ENCODE measurements at regions not wholly inside any gene's neighbourhood (a gene's known extent, or its start where the extent isn't known, plus 50 kb on each side); places are given as distances from the start of the nearest gene placed in this dataset.

DNA sequence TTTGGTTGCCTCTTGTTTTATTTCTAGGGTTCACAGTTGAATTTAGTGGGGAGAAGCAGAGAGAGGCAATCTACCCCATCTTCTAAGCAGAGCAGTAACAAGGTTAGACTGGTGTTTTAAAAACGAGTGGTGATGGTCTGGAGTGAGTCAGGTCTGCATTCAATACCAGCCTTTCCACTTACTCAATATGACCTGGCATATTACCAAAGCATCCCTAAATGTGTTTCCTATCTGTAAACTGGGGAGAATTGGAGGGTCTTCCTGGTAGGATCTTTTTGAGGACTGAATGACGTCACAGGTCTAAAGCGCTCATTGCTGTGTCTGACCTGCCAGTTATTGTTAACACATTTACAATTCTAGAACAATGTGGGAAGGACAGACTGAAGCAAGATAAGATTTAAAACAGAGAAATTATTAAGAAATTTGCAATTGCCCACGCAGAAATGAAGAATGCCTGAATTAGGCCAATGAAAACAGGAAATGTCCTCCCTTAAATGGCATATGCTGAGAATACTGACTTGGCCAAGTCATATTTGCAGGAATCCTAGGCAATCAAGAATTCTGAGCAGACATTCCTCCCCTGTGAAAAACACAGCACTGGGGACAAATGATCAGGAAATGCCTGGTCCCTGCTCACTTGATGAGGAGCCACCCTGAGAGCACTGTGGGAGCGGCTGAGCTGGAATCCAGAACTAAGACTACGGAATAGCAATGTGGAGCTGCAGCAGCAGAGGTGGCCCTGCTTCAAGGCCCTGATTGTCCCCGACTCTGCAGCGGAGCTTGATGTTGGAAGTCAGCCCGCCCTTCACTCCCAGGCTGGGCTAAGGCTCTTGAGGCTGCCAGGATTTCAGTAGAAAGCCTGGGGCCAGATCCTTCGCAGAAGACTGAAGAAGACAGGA lies 184.5 kb upstream of the CXCL12 start:
- Histone ChIP-seq H3K4me1 (replicated peaks in 1 of 2; ENCODE audit: control insufficient read depth in 2 of 2, insufficient read depth in 2 of 2, low read length in 2 of 2) (no peaks in the 10 kb centered on the region), H3K9ac (ENCODE audit: insufficient read depth in 1 of 2, low read depth in 2 of 2, low read length in 2 of 2) (no peak overlapping the region), H4K20me1 (replicated peaks; ENCODE audit: control insufficient read depth, insufficient read depth, low read length) (no peaks in the 10 kb centered on the region), H3K9me1 (ENCODE audit: control insufficient read depth, insufficient read depth, low read length) (no peaks in the 10 kb centered on the region), H3K9me3 (replicated peaks; ENCODE audit: control insufficient read depth, insufficient read depth, low read depth, low read length) (no peaks in the 10 kb centered on the region), H3K27me3 (ENCODE audit: control insufficient read depth in 2 of 2, insufficient read depth in 2 of 2, low read length in 2 of 2) (no peaks in the 10 kb centered on the region; a peak in 1 of 5 replicates), H3K4me2 (ENCODE audit: insufficient read depth, low read length) (no peak overlapping the region), H3K79me2 (ENCODE audit: control insufficient read depth, insufficient read depth, low read length) (no peaks in the 10 kb centered on the region), H3K36me3 (ENCODE audit: control insufficient read depth, insufficient read depth, low read length) (no peaks in the 10 kb centered on the region), H2AFZ (ENCODE audit: low read depth, low read length) (no peak overlapping the region), H3K27ac (ENCODE audit: extremely low read depth, low read depth, low read length) (no peak overlapping the region), H3K4me3 (no peak overlapping the region)
- no TSS peak for BruUV-seq (replicated peaks)
- ChIA-PET CTCF (ENCODE audit: low intra/inter-chr PET ratio) (no interaction called here), POLR2A (interaction anchor here (0.6 kb wide), 1 partner anchor 18 kb away, joined by 3 read pairs; no protein-coding TSS in a partner anchor)
- ATAC-seq (no peak), DNase-seq (ENCODE audit: extremely low read depth in 1 of 4, low spot score in 3 of 4) (no peak), FAIRE-seq (no peak)
- TF ChIP-seq, protein P1, sequence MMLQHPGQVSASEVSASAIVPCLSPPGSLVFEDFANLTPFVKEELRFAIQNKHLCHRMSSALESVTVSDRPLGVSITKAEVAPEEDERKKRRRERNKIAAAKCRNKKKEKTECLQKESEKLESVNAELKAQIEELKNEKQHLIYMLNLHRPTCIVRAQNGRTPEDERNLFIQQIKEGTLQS (IDR thresholded peaks at IDR 0.05), result peak; percentile 32; the same call in 1 of the 2 replicates
- TF ChIP-seq, protein P1 (CRISPR knock-in tag; conservative IDR thresholded peaks at IDR 0.05), result no peak
- no peak for TF ChIP-seq HNRNPH1 (optimal IDR thresholded peaks at IDR 0.05; ENCODE audit: low read depth, low read length)
- under 1% methylated on average over 10 of the region's 10 CpGs for WGBS (ENCODE audit: insufficient coverage, low coverage, missing lambda C conversion rate)
- intact Hi-C loops (cut with micrococcal nuclease), result no loop called here
- in situ Hi-C loops (cut with MboI), result no loop called here

DNA sequence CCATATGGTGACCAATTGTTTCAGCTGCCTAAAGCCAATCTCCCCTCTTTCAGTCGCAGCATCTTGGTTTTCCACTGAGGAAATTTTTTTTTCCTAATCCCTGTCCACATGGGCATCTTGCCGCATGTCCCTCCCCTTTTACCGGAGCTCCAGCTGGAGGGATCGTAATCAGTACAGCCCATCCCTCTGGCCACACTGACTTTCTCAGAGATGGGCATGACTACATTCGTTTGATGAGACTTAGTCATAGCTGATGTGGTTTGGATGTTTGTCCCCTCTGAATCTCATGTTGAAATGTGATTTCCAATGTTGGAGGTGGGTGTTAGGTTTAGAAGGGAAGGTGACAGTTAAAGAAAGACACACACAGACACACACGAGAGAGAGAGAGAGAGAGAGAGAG lies 186.8 kb upstream of the CXCL12 start:
- WGBS (ENCODE audit: insufficient coverage, low coverage, missing lambda C conversion rate), result 1% methylated on average over 6 of the region's 6 CpGs
- Histone ChIP-seq H3K4me1 (replicated peaks in 1 of 2; ENCODE audit: control insufficient read depth in 2 of 2, insufficient read depth in 2 of 2, low read length in 2 of 2) (no peaks in the 10 kb centered on the region), H3K79me2 (ENCODE audit: control insufficient read depth, insufficient read depth, low read length) (no peaks in the 10 kb centered on the region), H3K4me2 (ENCODE audit: insufficient read depth, low read length) (no peak overlapping the region), H3K27me3 (ENCODE audit: control insufficient read depth in 2 of 2, insufficient read depth in 2 of 2, low read length in 2 of 2) (peaks cover 0 to 9% of the 10 kb centered on the region in 2 experiments; a peak in 2 of 5 replicates), H3K9me1 (ENCODE audit: control insufficient read depth, insufficient read depth, low read length) (no peaks in the 10 kb centered on the region), H3K36me3 (ENCODE audit: control insufficient read depth, insufficient read depth, low read length) (no peaks in the 10 kb centered on the region), H3K9ac (ENCODE audit: insufficient read depth in 1 of 2, low read depth in 2 of 2, low read length in 2 of 2) (no peak overlapping the region), H4K20me1 (replicated peaks; ENCODE audit: control insufficient read depth, insufficient read depth, low read length) (no peaks in the 10 kb centered on the region), H3K27ac (ENCODE audit: extremely low read depth, low read depth, low read length) (no peak overlapping the region), H3K4me3 (no peak overlapping the region), H3K9me3 (replicated peaks; ENCODE audit: control insufficient read depth, insufficient read depth, low read depth, low read length) (no peaks in the 10 kb centered on the region), H2AFZ (ENCODE audit: low read depth, low read length) (no peak overlapping the region)
- POLR2A ChIA-PET, result interaction anchor here (0.7 to 1.2 kb wide), 3 partner anchors 10 to 155 kb away, joined by 3 read pairs; no protein-coding TSS in a partner anchor
- DNase-seq (ENCODE audit: extremely low read depth in 1 of 4, low spot score in 3 of 4) (no peak), FAIRE-seq (no peak), ATAC-seq (no peak)
- no TSS peak for BruUV-seq (replicated peaks)
- in situ Hi-C loops (cut with MboI) (no loop called here), intact Hi-C loops (cut with micrococcal nuclease) (no loop called here)
- CTCF ChIA-PET (ENCODE audit: low intra/inter-chr PET ratio), result no interaction called here
- TF ChIP-seq NELFE (IDR thresholded peaks at IDR 0.05; ENCODE audit: insufficient read depth, insufficient read length), result no peak
- no peak for TF ChIP-seq GTF2E2 (tag; IDR thresholded peaks at IDR 0.05)
- TF ChIP-seq NR3C1 (CRISPR knock-in tag; IDR thresholded peaks at IDR 0.05), result no peak
- TF ChIP-seq HSF4 (CRISPR knock-in tag; IDR thresholded peaks at IDR 0.05; ENCODE audit: borderline replicate concordance), result no peak
- TF ChIP-seq TRIM24 (IDR thresholded peaks at IDR 0.05), result no peak
- TF ChIP-seq SMC3 (conservative IDR thresholded peaks at IDR 0.05; ENCODE audit: insufficient read depth, low read depth, low read length), result no peak
- TF ChIP-seq, protein P2, sequence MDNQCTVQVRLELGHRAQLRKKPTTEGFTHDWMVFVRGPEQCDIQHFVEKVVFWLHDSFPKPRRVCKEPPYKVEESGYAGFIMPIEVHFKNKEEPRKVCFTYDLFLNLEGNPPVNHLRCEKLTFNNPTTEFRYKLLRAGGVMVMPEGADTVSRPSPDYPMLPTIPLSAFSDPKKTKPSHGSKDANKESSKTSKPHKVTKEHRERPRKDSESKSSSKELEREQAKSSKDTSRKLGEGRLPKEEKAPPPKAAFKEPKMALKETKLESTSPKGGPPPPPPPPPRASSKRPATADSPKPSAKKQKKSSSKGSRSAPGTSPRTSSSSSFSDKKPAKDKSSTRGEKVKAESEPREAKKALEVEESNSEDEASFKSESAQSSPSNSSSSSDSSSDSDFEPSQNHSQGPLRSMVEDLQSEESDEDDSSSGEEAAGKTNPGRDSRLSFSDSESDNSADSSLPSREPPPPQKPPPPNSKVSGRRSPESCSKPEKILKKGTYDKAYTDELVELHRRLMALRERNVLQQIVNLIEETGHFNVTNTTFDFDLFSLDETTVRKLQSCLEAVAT (IDR thresholded peaks at IDR 0.05), result no peak
- TF ChIP-seq ZNF324 (CRISPR knock-in tag; IDR thresholded peaks at IDR 0.05), result no peak
- no peak for TF ChIP-seq ARHGAP35 (IDR thresholded peaks at IDR 0.05; ENCODE audit: partially characterized antibody)
- TF ChIP-seq HDGF (IDR thresholded peaks at IDR 0.05), result no peak
- TF ChIP-seq COPS2 (conservative IDR thresholded peaks at IDR 0.05), result no peak
- TF ChIP-seq KDM5B (IDR thresholded peaks at IDR 0.05; ENCODE audit: insufficient replicate concordance, low read depth, low read length), result no peak

Data from K562 (cell line).